Tibial nerve (tissue), 4 donors: ENCODE measurements at regions not wholly inside any gene's neighbourhood (a gene's known extent, or its start where the extent isn't known, plus 50 kb on each side); places are given as distances from the start of the nearest gene placed in this dataset.

ENCODE experiments used
- EP300 ChIP-seq, 2 donors: sonication (generic); formaldehyde crosslinking; IDR thresholded peaks; one replicate each; pipeline ENCODE4 v1.6.1; 2017; ENCODE audit warnings: antibody characterized with exemption in 2 of 2, mild to moderate bottlenecking in 1 of 2
- TF ChIP-seq, protein P1 (sequence below), 5 experiments: fragments of 200-600 bp in 3 of 5; fragments of 450-650 bp in 2 of 5; sonication (generic) in 3 of 5; IDR thresholded peaks; one replicate each; pipeline ENCODE4 v1.5.1; 2016 to 2019; ENCODE audit warnings: antibody characterized with exemption in 5 of 5, mild to moderate bottlenecking in 3 of 5, moderate library complexity in 2 of 5

DNA sequence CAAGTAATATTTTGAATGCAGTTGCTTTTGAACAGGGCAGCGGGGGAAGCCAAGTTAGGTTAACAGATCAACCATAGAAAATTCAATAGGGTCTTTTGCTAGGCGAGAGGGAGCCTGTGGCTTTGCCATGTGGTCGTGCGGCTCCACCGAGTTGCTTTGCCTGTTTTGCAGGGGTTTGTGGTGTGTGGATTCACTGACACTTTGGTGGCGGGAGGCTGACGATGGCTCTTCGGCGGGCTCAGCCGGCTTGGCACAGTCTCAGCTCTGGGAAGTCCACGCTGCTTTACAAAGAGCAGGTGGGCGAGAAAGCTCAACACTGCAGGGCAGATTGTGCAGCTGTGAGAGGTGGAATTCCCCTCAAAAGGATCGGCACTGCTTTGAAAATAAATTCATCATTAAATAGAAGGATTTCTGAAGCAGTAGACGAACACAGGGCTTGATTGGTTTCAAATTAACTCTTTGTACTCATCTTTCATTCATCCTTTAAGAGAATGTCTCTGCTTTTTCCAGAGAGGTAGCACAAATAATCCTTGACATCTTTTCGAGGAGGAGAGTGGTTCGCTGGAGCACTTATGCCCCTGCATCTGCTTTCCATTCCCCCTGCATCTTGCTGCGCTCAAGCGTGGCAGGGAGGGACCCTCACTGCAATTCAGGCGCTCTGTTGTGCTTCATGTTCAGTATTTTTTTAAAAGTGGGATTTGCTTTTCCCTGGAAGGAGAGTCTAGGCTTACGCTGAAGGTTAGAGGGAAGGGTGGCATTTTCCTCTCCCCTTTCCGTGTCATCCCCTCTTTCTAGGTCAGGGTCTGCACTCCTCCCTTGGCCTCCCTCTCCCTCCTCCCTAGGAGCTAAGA is 201.8 kb upstream of the LEF1 start:
- no peak for TF ChIP-seq EP300 (IDR thresholded peaks at IDR 0.05)
- TF ChIP-seq, protein P1, sequence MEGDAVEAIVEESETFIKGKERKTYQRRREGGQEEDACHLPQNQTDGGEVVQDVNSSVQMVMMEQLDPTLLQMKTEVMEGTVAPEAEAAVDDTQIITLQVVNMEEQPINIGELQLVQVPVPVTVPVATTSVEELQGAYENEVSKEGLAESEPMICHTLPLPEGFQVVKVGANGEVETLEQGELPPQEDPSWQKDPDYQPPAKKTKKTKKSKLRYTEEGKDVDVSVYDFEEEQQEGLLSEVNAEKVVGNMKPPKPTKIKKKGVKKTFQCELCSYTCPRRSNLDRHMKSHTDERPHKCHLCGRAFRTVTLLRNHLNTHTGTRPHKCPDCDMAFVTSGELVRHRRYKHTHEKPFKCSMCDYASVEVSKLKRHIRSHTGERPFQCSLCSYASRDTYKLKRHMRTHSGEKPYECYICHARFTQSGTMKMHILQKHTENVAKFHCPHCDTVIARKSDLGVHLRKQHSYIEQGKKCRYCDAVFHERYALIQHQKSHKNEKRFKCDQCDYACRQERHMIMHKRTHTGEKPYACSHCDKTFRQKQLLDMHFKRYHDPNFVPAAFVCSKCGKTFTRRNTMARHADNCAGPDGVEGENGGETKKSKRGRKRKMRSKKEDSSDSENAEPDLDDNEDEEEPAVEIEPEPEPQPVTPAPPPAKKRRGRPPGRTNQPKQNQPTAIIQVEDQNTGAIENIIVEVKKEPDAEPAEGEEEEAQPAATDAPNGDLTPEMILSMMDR (IDR thresholded peaks at IDR 0.05), result no peak
